Osteocyte (in vitro differentiated cells): ENCODE measurements at regions not wholly inside any gene's neighbourhood (a gene's known extent, or its start where the extent isn't known, plus 50 kb on each side); places are given as distances from the start of the nearest gene placed in this dataset.

Source experiments
- DNase-seq: peaks from one replicate; pipeline ENCODE4 v3.0.0; 2021; ENCODE audit warnings: mixed read lengths; ENCODE audit not compliant: unreplicated experiment; ENCODE audit errors: extremely low spot score
- H3K27ac Mint-ChIP-seq: one replicate; pipeline ENCODE4 v1.8.0; 2021; ENCODE audit warnings: mild to moderate bottlenecking, mixed read lengths; ENCODE audit not compliant: unreplicated experiment
- H3K27me3 Mint-ChIP-seq: one replicate; pipeline ENCODE4 v1.8.0; 2021; ENCODE audit warnings: mixed read lengths; ENCODE audit not compliant: unreplicated experiment
- H3K36me3 Mint-ChIP-seq: one replicate; pipeline ENCODE4 v1.8.0; 2021; ENCODE audit warnings: mixed read lengths; ENCODE audit not compliant: unreplicated experiment
- H3K4me1 Mint-ChIP-seq: one replicate; pipeline ENCODE4 v1.8.0; 2021; ENCODE audit warnings: mixed read lengths; ENCODE audit not compliant: unreplicated experiment
- H3K4me3 Mint-ChIP-seq: one replicate; pipeline ENCODE4 v1.8.0; 2021; ENCODE audit warnings: mild to moderate bottlenecking, moderate library complexity, mixed read lengths; ENCODE audit not compliant: unreplicated experiment
- H3K9me3 Mint-ChIP-seq: one replicate; pipeline ENCODE4 v1.8.0; 2021; ENCODE audit warnings: mixed read lengths; ENCODE audit not compliant: unreplicated experiment
- TF ChIP-seq, protein P1 (sequence below): fragments of 200-600 bp; sonication (generic); IDR thresholded peaks from 2 replicates; pipeline ENCODE4 v1.5.0; 2021; ENCODE audit warnings: antibody characterized with exemption, mild to moderate bottlenecking, moderate library complexity

DNA sequence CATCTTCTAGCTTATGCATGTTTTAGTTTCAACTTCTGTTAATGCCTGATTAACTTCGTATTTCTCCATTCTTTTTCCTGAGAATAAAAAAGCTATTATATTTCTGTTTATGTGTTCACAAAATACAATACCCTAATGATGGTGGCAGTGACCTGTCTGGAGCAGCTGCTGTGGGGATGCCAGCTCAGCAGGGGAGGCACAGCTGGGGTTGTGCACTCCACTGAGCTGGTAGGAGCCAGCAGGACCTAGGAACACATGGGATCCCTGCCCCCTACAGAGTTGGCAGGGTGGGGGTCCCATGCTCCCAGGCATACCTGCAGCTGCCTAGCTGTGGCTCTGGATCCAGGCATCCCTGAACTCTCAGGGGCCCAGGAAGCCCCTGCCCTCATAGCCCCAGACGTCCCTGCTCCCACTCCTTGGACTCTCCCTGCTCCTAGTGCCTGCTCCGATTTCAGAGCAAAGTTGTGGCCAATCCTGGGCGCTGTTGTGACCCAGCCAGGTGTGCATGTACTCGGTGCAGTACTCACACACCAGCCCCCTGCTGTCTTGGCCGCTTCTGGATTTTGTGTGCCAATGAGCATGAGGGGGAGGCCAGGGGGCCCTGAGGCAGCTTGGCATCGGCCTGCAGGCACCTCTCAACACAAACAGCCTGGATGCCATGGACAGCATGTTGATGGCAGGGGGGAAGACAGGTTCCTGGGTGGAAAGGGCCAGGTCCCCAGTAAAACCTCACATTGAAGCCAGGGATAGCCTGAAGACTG, 546.0 kb downstream of the ZNF804A start:
- H3K4me1 Mint-ChIP-seq = no peaks in the 10 kb centered on the region
- H3K27me3 Mint-ChIP-seq = no peaks in the 10 kb centered on the region
- no peak overlapping the region for H3K27ac Mint-ChIP-seq
- DNase-seq = no peak
- no peaks in the 10 kb centered on the region for H3K36me3 Mint-ChIP-seq
- no peak overlapping the region for H3K4me3 Mint-ChIP-seq
- no peaks in the 10 kb centered on the region for H3K9me3 Mint-ChIP-seq
- TF ChIP-seq, protein P1, sequence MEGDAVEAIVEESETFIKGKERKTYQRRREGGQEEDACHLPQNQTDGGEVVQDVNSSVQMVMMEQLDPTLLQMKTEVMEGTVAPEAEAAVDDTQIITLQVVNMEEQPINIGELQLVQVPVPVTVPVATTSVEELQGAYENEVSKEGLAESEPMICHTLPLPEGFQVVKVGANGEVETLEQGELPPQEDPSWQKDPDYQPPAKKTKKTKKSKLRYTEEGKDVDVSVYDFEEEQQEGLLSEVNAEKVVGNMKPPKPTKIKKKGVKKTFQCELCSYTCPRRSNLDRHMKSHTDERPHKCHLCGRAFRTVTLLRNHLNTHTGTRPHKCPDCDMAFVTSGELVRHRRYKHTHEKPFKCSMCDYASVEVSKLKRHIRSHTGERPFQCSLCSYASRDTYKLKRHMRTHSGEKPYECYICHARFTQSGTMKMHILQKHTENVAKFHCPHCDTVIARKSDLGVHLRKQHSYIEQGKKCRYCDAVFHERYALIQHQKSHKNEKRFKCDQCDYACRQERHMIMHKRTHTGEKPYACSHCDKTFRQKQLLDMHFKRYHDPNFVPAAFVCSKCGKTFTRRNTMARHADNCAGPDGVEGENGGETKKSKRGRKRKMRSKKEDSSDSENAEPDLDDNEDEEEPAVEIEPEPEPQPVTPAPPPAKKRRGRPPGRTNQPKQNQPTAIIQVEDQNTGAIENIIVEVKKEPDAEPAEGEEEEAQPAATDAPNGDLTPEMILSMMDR = no peak

GRCh38 chr2:185145316-185146121, 547.2 kb downstream of the ZNF804A start:
- Mint-ChIP-seq H3K27me3 (no peaks in the 10 kb centered on the region), H3K27ac (no peak overlapping the region)
- TF ChIP-seq, protein P1 = no peak

GRCh38 chr2:185147361-185147760, 549.0 kb downstream of the ZNF804A start:
- Mint-ChIP-seq H3K36me3 (no peaks in the 10 kb centered on the region), H3K27me3 (no peaks in the 10 kb centered on the region), H3K27ac (no peak overlapping the region), H3K4me1 (no peaks in the 10 kb centered on the region), H3K9me3 (no peaks in the 10 kb centered on the region), H3K4me3 (no peak overlapping the region)
- no peak for DNase-seq
- TF ChIP-seq, protein P1 = no peak

More at GRCh38 chr2:185145316-185146121, 547.2 kb downstream of the ZNF804A start:
- Mint-ChIP-seq H3K4me3 (no peak overlapping the region), H3K4me1 (no peaks in the 10 kb centered on the region), H3K9me3 (no peaks in the 10 kb centered on the region), H3K36me3 (no peaks in the 10 kb centered on the region)
- DNase-seq = no peak

- Mint-ChIP-seq H3K36me3 (no peaks in the 10 kb centered on the region), H3K4me3 (no peak overlapping the region), H3K9me3 (peaks cover under 1% of the 10 kb centered on the region), H3K27me3 (no peaks in the 10 kb centered on the region), H3K27ac (no peak overlapping the region), H3K4me1 (no peaks in the 10 kb centered on the region)
- TF ChIP-seq, protein P1 = no peak
- no peak for DNase-seq
These were observed 553.9 kb downstream of the ZNF804A start for GRCh38 chr2:185152186-185152585.

DNA sequence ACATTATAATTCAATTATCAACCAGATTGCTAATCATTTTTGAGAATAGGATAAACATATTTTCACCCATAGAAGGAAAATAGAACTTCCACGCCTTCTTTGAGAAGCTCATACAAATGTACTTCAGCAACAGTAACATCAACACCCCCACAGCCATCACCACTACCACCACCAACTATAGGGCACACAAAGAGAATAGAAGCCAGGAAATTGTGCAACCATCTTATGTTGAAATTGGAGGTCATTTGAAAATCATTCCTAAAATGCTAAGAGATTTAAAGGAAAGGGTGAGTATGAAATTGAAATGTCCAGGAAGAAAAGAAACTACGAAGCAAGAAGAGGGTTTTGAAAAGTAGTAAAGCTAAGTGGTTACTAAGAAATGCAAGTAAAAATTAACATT, 563.4 kb downstream of the ZNF804A start:
- Mint-ChIP-seq H3K4me3 (no peak overlapping the region), H3K27ac (no peak overlapping the region), H3K4me1 (no peaks in the 10 kb centered on the region), H3K36me3 (no peaks in the 10 kb centered on the region), H3K9me3 (peaks cover 3% of the 10 kb centered on the region), H3K27me3 (no peaks in the 10 kb centered on the region)
- DNase-seq = no peak
- TF ChIP-seq, protein P1 = no peak
